GM12875 (cell line): ENCODE measurements at regions not wholly inside any gene's neighbourhood (a gene's known extent, or its start where the extent isn't known, plus 50 kb on each side); places are given as distances from the start of the nearest gene placed in this dataset.
"Not testable (repeated sequence)": the region's sequence is repeated elsewhere in the genome, so short reads cannot be mapped to it uniquely, and the experiment has no call there.

Experiments
- H3K4me3 ChIP-seq: one replicate; pipeline ENCODE4 v1.5.1; 2011; ENCODE audit warnings: low read depth, low read length, control low read depth
- TF ChIP-seq, protein P1 (sequence below): IDR thresholded peaks from 2 replicates; pipeline ENCODE4 v1.5.1; 2011; ENCODE audit warnings: low read depth, mild to moderate bottlenecking, control low read depth, inconsistent platforms, low read length, moderate library complexity, borderline replicate concordance; ENCODE audit not compliant: insufficient read depth

DNA sequence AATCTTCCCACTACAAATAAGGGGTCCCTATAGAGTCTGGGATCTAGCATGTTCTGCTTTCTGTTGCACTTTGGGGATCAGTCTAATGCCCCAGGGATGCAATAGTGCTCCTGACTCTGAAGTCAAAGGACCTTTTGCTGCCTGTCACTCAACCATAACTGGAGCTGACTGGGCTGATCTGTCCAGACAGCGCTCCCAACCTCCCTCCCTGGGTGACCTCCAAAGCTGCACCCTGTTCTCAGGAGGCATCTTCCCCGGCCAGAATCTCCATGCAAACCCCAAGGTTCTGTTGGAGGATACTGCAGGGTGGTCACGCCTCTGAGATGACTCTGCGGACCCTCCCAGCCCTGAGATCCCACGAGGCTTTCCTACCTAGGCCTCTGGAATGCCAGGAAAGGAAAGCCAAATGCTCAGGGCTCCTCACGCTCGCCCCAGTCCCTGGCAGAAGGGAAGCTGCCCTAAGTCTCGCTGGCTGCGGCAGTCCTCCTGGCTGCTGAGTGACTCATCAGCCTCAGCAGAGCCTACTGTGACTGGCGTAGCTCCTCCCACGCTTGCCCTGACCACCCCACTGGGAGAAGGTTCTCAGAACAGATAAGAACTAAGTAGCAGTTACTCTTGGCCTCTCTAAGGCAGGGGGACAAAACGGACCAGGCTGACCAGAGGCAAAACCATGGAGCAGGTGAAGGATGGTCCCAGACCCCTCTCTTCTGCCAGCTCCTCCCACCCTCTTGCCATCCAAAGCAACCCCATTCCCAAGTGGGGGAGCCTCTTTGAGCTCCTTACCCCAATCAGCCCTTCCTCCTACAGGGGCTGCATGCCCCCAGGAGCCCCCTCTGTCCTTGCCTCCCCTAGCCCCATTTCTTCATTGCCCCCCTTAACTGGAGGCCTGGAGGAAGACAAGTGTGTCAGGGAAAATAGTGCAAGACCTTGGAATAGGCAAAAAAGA, 124.1 kb upstream of the TNRC6C start:
- H3K4me3 ChIP-seq, result no peak overlapping the region
- TF ChIP-seq, protein P1, sequence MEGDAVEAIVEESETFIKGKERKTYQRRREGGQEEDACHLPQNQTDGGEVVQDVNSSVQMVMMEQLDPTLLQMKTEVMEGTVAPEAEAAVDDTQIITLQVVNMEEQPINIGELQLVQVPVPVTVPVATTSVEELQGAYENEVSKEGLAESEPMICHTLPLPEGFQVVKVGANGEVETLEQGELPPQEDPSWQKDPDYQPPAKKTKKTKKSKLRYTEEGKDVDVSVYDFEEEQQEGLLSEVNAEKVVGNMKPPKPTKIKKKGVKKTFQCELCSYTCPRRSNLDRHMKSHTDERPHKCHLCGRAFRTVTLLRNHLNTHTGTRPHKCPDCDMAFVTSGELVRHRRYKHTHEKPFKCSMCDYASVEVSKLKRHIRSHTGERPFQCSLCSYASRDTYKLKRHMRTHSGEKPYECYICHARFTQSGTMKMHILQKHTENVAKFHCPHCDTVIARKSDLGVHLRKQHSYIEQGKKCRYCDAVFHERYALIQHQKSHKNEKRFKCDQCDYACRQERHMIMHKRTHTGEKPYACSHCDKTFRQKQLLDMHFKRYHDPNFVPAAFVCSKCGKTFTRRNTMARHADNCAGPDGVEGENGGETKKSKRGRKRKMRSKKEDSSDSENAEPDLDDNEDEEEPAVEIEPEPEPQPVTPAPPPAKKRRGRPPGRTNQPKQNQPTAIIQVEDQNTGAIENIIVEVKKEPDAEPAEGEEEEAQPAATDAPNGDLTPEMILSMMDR, result no peak

DNA sequence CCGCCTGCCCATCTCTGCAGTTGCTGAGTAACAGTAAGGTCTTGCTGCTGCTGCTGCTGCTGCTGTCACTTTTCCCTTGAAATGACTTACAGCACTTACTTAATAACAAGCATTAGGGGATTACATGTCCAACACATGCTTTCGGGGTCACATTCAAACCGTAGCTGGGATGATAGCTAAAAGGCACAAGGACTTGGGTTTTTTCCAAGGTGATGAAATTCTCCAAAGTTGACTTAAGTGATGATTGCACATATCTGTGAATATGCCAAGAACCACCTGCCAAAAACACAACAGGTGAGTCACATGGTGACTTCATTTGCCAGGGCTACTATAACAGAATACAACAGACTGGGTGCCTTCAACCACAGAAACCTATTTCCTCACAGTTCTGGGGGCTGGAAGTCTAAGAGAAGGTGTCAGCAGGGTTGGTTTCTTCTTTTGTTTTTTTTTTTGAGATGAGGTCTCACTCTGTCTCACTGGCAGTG, 121.9 kb upstream of the TNRC6C start:
- TF ChIP-seq, protein P1, result no peak
- H3K4me3 ChIP-seq, result no peak overlapping the region

DNA sequence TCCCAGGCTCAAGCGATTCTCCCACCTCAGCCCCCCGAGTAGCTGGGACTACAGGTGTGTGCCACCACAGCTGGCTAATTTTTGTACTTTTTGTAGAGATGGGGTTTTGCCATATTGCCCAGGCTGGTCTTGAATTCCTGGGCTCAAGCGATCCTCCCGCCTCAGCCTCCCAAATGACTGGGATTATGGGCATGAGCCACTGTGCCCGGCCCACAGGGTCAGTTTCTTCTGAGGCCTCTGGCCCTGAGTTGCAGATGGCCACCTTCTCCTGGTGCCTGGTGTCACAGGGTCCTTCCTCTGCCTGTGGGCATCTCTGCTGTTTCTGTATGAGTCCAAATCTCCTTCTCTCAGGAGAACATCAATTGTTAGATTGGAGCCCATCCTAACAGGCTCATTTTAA, 121.4 kb upstream of the TNRC6C start:
- H3K4me3 ChIP-seq, result not testable (repeated sequence)

DNA sequence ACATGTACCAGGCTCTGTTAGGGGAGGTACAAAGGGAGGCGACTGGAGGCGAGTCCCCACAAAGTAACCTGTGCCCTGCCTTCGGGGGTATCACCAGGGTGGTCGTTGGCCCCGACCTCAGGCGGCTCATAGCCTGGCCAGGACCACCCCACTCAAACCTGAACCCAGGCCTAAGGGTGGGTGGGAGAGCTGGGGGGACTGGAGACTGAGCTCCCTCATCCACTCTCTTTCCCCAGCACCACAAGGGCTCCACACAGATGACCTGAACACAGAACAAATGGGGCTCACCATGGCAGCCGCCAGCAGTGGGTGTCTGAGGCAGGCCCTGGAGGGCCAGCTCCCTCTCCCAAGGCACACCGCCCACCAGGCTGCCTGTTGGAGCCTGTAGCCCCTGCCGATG, 120.6 kb upstream of the TNRC6C start:
- H3K4me3 ChIP-seq, result no peak overlapping the region
- TF ChIP-seq, protein P1, result no peak

DNA sequence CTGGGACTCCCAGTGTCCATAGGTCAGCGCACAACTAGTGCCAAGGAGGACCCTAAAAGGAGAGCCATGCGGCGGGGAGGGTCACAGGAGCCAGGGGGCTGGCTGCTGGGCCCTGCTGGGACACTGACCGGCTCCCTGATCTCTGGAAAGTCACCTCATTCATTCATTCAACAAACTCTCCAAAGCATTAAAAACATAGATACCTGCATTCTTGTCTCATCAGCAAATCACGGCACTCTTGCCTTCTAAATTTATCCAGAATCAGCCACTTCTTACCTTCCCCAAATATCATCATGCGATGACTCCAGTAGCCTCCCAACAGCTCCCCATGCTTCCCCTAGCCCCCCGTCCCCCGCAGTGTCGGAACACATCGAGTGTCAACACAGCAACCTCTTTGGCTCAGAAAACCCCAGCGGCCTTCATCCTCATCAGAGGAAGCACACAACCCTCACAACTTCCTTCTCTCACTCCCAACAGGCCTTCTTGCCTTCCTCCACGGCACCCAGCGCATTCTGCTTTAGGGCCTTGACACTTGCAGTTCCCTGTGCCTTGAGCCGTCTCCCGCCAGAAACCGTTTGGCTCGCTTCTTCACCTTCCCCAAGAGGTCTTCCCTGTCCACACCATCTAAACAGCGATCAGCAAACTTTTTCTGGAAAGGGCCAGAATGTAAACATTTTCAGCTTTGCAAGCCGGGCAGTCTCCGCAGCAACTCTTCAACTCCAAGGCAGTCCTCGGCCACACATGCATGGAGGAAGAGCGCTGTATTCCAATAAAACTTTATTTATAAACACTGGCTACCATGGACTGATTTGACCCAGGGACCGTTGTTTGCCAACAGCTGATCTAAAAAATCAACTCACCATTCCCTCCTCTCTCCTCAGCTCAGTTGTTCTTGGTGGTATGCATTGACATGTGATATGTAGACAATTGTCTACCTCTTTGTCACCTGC, 119.5 kb upstream of the TNRC6C start:
- no peak overlapping the region for H3K4me3 ChIP-seq
- TF ChIP-seq, protein P1, result no peak

DNA sequence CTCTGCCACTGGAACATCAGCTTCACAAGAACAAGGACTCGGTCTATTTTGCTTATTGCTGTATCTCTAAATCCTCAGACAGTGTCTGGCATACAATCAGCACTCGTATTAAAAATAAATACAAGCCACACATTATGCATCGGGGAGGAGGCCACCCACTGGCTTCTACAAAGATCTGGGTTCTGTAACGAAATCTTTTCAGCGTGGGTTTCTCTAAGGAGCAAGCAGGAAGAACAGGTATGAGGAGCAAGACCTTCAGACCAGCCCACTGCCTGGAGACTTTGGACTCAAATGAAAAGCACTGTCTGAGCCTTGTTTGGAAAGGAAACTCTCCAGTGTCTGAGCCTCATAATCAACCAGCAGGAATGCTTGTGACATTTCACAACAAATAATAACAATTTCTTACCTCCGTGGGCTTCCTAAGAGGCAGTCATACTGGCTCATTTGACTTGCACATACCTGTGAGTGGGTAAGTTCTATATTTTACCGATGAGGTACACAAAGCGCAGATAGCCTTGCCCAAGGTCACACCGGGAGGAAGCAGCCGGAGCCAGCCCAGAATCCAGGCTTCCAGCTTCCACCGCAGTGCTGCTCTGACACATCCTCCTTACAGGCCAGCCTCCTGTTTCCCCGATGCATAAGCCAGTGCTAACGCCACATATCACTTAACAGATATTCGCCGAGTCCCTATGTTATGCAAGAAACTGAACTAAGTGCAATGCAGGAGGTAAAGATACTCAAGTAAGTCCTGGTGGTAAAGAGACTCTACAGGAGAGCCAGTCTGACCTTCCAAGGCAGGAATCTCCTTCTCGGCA, 118.6 kb upstream of the TNRC6C start:
- H3K4me3 ChIP-seq, result no peak overlapping the region
- TF ChIP-seq, protein P1, result no peak
